Renal pelvis (tissue), 1 donor: ENCODE measurements at regions not wholly inside any gene's neighbourhood (a gene's known extent, or its start where the extent isn't known, plus 50 kb on each side); places are given as distances from the start of the nearest gene placed in this dataset.
"Not testable (repeated sequence)": the region's sequence is repeated elsewhere in the genome, so short reads cannot be mapped to it uniquely, and the experiment has no call there.

Experiments
- DNase-seq: peaks from one replicate; pipeline ENCODE4 v3.0.0-alpha.2; 2013

- not testable (repeated sequence) for DNase-seq
Observed at GRCh38 chr2:215889240-215889969, 123.9 kb downstream of the MREG start.

- no peak for DNase-seq
Observed at GRCh38 chr2:215888680-215889079, 124.7 kb downstream of the MREG start.

DNA sequence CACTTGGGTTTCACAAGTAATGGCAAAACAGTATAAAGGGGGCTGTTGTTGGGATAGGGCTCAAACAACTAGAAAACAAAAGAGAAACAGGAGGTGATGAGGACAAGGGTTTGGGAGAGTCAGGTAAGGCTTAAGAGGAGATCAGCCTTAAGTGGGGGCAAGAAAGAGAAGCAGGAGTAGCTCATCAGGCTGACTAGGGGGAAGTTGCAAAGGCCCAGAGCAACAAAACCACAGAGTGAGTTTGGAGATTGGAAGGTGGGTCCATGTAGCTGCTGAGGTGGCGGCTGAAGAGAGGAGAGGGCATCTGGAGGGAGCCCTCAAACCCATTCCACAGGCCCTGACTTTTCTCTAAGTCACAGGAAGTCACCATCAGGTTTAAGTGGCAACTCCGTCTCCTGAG is 126.0 kb downstream of the MREG start:
- no peak for DNase-seq

DNA sequence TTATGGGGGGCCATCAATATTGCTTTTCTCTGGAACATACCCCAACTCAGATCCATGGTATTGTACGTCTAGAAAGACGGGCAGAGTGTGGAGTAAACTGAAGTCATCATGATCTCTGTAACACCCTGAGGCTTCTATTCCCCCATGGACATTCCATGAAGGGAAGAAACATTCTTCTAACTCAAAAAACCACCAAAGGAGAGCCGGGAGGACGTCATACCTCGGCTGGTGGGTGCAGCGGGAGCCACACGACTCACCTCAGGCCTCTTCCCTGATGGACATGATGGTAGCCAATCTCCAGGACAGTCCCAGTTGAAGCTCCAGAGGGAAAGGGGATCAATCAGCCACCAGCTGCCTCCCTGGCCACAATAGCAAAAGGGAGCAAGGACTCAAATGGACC is 127.3 kb downstream of the MREG start:
- no peak for DNase-seq

DNA sequence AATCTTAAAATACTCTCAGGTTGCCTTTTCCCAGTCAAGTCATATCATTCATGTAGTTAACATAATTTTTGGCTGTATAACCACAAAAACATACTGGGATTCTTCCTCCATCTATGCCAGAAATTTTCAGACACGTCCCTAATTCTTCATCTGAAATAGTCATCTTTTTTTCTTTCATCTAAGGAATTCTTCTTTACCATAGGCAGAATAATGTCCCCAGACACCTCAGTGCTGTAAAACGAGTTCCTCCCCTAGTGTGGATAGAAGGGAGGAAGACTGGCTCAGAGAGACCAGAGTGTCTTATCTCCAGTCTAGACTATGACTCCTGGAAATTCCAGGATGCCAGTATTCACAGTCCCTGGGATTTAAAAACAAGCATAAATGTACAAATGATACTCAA is 127.8 kb downstream of the MREG start:
- DNase-seq, result no peak

GRCh38 chr2:215884451-215885087 is 128.8 kb downstream of the MREG start:
- no peak for DNase-seq

- DNase-seq, result no peak
Observed at GRCh38 chr2:215883799-215884198, 129.6 kb downstream of the MREG start.

- no peak for DNase-seq
Observed at GRCh38 chr2:215882689-215883088, 130.7 kb downstream of the MREG start.

DNA sequence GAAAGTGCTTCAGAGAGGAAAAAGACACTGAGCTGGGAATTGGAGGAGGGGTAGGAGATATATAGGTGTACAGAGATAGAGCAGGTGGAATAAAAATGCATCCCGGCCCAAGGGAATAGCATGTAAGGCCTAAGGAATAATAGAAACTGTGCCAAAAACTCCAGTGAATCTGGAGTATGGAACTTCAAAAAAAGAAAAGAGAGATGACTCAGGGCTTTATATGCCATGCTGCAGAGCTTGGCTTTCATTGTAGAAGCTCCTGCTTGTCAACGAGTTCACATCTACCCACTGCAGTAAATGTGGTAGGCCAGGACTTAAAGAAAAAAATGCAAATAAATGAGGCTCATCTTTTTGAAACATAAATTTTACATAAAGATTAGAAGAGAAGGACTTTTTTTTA is 131.8 kb downstream of the MREG start:
- no peak for DNase-seq

- no peak for DNase-seq
Observed at GRCh38 chr2:215880970-215881369, 132.4 kb downstream of the MREG start.

GRCh38 chr2:215879977-215880940 is 133.1 kb downstream of the MREG start:
- DNase-seq, result no peak

DNA sequence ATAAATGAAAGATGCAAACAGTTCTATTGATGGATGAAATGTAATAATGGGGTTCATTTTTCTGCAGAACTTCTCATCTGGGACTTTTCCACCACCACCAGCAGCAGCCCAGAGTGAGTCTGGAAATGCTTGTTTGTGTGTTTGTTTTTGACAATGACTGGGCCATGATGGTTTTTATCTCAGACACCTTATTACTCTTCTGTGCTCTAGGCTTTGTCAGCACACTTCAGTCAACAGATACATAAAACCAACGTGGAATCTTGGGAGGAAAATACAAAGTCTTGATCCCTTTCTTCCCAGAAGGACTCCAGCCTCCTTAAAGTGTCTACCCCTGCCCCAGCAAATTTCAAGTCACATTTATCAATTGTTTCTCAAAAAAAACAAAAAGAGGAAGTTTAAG is 134.0 kb downstream of the MREG start:
- DNase-seq, result no peak

GRCh38 chr2:215878476-215879063 is 134.8 kb downstream of the MREG start:
- DNase-seq, result no peak

DNA sequence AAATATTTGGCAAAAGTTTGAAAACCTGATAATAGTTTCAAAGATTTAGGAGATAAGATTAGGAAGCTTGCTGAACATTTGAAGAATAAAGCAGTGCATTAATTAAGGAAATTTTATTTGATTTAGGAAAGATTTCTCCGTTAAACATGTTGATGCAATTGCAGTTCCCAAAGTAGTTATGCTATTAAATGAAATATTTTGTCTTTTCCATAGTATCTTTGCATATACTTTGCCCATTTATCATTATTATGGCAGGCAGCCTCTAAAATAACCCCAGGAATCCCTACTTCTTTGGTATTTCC is 136.5 kb downstream of the MREG start:
- no peak for DNase-seq

- DNase-seq, result no peak
Observed at GRCh38 chr2:215876139-215876936, 137.0 kb downstream of the MREG start.

DNA sequence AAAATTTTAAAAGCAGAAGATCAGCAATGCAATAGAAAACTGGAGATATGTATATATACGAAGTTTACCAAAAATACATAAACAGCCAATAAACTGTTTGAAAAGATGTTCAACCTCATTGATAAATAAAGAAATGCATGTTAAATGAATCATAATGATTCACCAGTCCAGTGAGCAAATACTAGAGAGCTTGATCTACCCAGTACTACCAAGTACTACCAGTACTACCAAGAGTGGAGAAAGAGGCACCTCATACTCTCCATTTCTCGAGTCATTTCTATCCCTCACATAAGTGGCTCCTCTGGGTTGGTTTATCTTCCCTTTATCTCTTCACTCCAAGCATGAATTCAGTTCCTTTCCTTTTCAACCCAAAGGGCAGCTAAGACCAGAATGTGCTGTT is 138.9 kb downstream of the MREG start:
- no peak for DNase-seq

GRCh38 chr2:215870986-215871385 is 142.4 kb downstream of the MREG start:
- no peak for DNase-seq

GRCh38 chr2:215870088-215870490 is 143.3 kb downstream of the MREG start:
- no peak for DNase-seq

DNA sequence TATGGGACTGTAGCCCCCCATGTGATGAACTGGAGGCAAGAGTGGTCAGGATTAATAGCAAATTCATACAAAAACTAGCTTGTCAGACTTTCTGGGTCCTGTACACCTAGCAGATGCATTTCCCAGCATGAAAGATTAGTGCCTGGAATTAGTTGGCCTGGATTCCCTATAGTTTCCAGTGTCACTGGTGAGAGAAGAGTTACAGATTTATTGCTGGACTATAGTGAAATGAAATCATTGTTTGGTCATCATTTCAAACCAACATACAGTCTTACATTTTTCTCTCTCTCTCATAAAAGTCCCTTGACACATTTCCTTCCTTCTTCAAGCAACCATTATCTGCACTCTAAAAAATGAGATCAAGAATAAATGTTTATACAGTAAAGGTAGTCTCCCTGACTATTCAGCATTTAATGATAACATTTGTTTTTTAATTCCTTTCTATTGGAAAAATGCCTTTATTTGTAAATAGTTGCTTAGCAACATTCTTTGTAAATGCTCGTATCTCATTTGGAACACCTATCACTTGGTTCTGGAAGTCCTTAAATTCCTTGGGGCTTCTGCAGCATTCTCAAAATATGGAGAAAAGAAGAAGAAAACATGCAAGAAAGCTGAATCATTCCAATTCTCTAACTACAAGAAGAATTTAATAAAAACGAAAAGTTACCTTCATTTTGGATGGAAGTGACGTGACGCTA is 144.4 kb downstream of the MREG start:
- no peak for DNase-seq

- peak; percentile 60 for DNase-seq
Observed at GRCh38 chr2:215866606-215867005, 146.7 kb downstream of the MREG start.

- DNase-seq, result no peak
Observed at GRCh38 chr2:215863687-215864086, 149.7 kb downstream of the MREG start.
